ENCODE measurements at regions not wholly inside any gene's neighbourhood (a gene's known extent, or its start where the extent isn't known, plus 50 kb on each side); places are given as distances from the start of the nearest gene placed in this dataset.

GRCh38 chr6:68445926-68446325 is 189.2 kb upstream of the ADGRB3 start:
- Histone ChIP-seq H3K79me2 (ENCODE audit: low read length) (no peaks in the 10 kb centered on the region), H3K9me2 (replicated peaks; ENCODE audit: insufficient read depth, low read length) (no peaks in the 10 kb centered on the region), H4K20me1 (ENCODE audit: insufficient read depth, low read length) (no peaks in the 10 kb centered on the region), H3K27me3 (replicated peaks; ENCODE audit: insufficient read depth, low read length) (no peaks in the 10 kb centered on the region), H3K4me1 (ENCODE audit: low read length) (no peaks in the 10 kb centered on the region), H3K27ac (ENCODE audit: low read length) (no peak overlapping the region), H3F3A (ENCODE audit: insufficient read depth, low read length) (no peaks in the 10 kb centered on the region), H3K9ac (ENCODE audit: low read length) (no peak overlapping the region), H2AFZ (ENCODE audit: low read length) (no peak overlapping the region), H3K9me3 (replicated peaks; ENCODE audit: insufficient read depth, low read length) (no peaks in the 10 kb centered on the region), H3K4me2 (ENCODE audit: low read depth, low read length) (no peak overlapping the region), H3K4me3 (ENCODE audit: low read length) (no peak overlapping the region), H3K36me3 (replicated peaks; ENCODE audit: insufficient read depth, low read length) (no peaks in the 10 kb centered on the region)
- no peak for DNase-seq
- no peak for TF ChIP-seq CTCF (IDR thresholded peaks at IDR 0.05; ENCODE audit: low read length)
- TF ChIP-seq EZH2 (optimal IDR thresholded peaks at IDR 0.05; ENCODE audit: low read depth, low read length), result no peak
- no peak for TF ChIP-seq EZH2phosphoT487 (IDR thresholded peaks at IDR 0.05; ENCODE audit: low read length)

DNA sequence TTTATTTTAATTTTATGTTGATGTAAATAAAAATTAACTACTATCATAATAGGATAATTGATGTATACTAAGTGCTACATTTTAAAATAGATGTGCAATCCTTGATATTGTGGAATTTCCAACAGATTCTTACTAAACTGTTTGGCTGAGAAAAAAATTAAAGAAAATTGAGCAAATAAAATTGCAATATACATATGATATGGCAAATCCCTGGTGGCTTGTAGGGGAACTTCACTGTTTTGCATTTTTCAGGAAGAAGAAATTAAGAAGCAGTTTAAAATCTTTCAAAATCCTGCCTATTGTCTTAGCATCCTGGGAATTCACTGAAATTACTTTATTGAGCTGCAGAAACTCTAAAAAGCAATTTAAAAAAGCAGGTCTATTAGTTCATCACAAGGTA is 191.4 kb upstream of the ADGRB3 start:
- Histone ChIP-seq H3K9ac (ENCODE audit: low read length) (no peak overlapping the region), H3K36me3 (replicated peaks; ENCODE audit: insufficient read depth, low read length) (no peaks in the 10 kb centered on the region), H3K9me3 (replicated peaks; ENCODE audit: insufficient read depth, low read length) (no peaks in the 10 kb centered on the region), H3K4me2 (ENCODE audit: low read depth, low read length) (no peak overlapping the region), H3K27ac (ENCODE audit: low read length) (no peak overlapping the region), H3K79me2 (ENCODE audit: low read length) (no peaks in the 10 kb centered on the region), H3K27me3 (replicated peaks; ENCODE audit: insufficient read depth, low read length) (no peaks in the 10 kb centered on the region), H3K4me1 (ENCODE audit: low read length) (no peaks in the 10 kb centered on the region), H3K9me2 (replicated peaks; ENCODE audit: insufficient read depth, low read length) (no peaks in the 10 kb centered on the region), H3F3A (ENCODE audit: insufficient read depth, low read length) (no peaks in the 10 kb centered on the region), H3K4me3 (ENCODE audit: low read length) (no peak overlapping the region), H4K20me1 (ENCODE audit: insufficient read depth, low read length) (no peaks in the 10 kb centered on the region), H2AFZ (ENCODE audit: low read length) (no peak overlapping the region)
- DNase-seq, result no peak
- no peak for TF ChIP-seq EZH2 (optimal IDR thresholded peaks at IDR 0.05; ENCODE audit: low read depth, low read length)
- no peak for TF ChIP-seq CTCF (IDR thresholded peaks at IDR 0.05; ENCODE audit: low read length)
- TF ChIP-seq EZH2phosphoT487 (IDR thresholded peaks at IDR 0.05; ENCODE audit: low read length), result no peak

DNA sequence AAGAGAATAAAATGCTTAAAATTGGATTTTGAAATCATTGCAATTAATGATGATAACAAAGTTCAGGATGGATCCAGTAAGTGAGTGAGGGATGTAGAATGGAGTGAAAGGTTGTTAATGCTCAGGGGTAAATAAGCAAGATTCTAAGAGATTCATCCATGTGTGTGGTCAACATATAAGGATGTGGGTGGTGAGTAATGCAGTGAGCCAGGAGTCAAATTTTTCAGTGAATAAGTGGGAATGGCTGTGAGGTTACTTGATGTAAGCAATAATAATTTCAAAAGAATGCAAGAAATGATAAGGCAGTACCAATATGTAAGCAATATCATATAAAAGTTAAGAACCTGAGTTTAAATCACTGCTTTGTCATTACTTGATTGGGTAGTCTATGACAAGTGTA is 207.5 kb upstream of the ADGRB3 start:
- H4K20me1 ChIP-seq (ENCODE audit: insufficient read depth, low read length), result no peaks in the 10 kb centered on the region
- no peaks in the 10 kb centered on the region for H3F3A ChIP-seq (ENCODE audit: insufficient read depth, low read length)
- H3K27me3 ChIP-seq (replicated peaks; ENCODE audit: insufficient read depth, low read length), result no peaks in the 10 kb centered on the region
- H3K9ac ChIP-seq (ENCODE audit: low read length), result no peak overlapping the region
- H3K4me3 ChIP-seq (ENCODE audit: low read length), result no peak overlapping the region
- H3K9me3 ChIP-seq (replicated peaks; ENCODE audit: insufficient read depth, low read length), result no peaks in the 10 kb centered on the region
- TF ChIP-seq EZH2 (optimal IDR thresholded peaks at IDR 0.05; ENCODE audit: low read depth, low read length) (no peak), CTCF (IDR thresholded peaks at IDR 0.05; ENCODE audit: low read length) (no peak), EZH2phosphoT487 (IDR thresholded peaks at IDR 0.05; ENCODE audit: low read length) (no peak)
- no peak overlapping the region for H3K4me2 ChIP-seq (ENCODE audit: low read depth, low read length)
- no peak overlapping the region for H2AFZ ChIP-seq (ENCODE audit: low read length)
- H3K27ac ChIP-seq (ENCODE audit: low read length), result no peak overlapping the region
- DNase-seq, result no peak
- no peaks in the 10 kb centered on the region for H3K79me2 ChIP-seq (ENCODE audit: low read length)
- no peaks in the 10 kb centered on the region for H3K9me2 ChIP-seq (replicated peaks; ENCODE audit: insufficient read depth, low read length)
- no peaks in the 10 kb centered on the region for H3K36me3 ChIP-seq (replicated peaks; ENCODE audit: insufficient read depth, low read length)
- no peaks in the 10 kb centered on the region for H3K4me1 ChIP-seq (ENCODE audit: low read length)
